Testis (tissue), 2 donors: ENCODE measurements at regions not wholly inside any gene's neighbourhood (a gene's known extent, or its start where the extent isn't known, plus 50 kb on each side); places are given as distances from the start of the nearest gene placed in this dataset.

Experiments
- DNase-seq: peaks from one replicate; pipeline ENCODE4 v3.0.0-alpha.2; 2019
- H3K27ac ChIP-seq, 2 donors: fragments of 200-600 bp; sonication (generic); one replicate each; pipeline ENCODE4 v1.5.1; 2019
- H3K27me3 ChIP-seq: fragments of 200-600 bp; sonication (generic); one replicate; pipeline ENCODE4 v1.5.1; 2019
- H3K36me3 ChIP-seq: fragments of 200-600 bp; sonication (generic); one replicate; pipeline ENCODE4 v1.5.1; 2017; ENCODE audit warnings: low read depth; ENCODE audit errors: missing control alignments
- H3K4me1 ChIP-seq: fragments of 200-600 bp; sonication (generic); one replicate; pipeline ENCODE4 v1.5.1; 2019
- H3K4me3 ChIP-seq, 2 donors: fragments of 200-600 bp; sonication (generic); one replicate each; pipeline ENCODE4 v1.5.1; 2017 to 2019
- H3K9me3 ChIP-seq: fragments of 200-600 bp; sonication (generic); one replicate; pipeline ENCODE4 v1.5.1; 2017
- CTCF ChIP-seq, 3 experiments: fragments of 450-650 bp in 2 of 3; fragments of 200-600 bp in 1 of 3; sonication (generic) in 1 of 3; IDR thresholded peaks; one replicate each; pipeline ENCODE4 v1.5.1; 2016 to 2019; ENCODE audit warnings: antibody characterized with exemption in 3 of 3, mild to moderate bottlenecking in 2 of 3, moderate library complexity in 1 of 3
- POLR2A ChIP-seq: fragments of 450-650 bp; IDR thresholded peaks from one replicate; pipeline ENCODE4 v1.6.1; 2017; ENCODE audit warnings: antibody characterized with exemption, mild to moderate bottlenecking, moderate library complexity
- WGBS, 2 donors: methylation state at CpG; one replicate each; pipeline ENCODE4 v1.1.5; 2018; 5-methylcytosine and 5-hydroxymethylcytosine counted together
- intact Hi-C: fragments of 100-400 bp; cut with DNase I; formaldehyde crosslinking; loops from one replicate; pipeline ENCODE4 v1.15.1; 2023; ENCODE audit warnings: low total_unique reads

DNA sequence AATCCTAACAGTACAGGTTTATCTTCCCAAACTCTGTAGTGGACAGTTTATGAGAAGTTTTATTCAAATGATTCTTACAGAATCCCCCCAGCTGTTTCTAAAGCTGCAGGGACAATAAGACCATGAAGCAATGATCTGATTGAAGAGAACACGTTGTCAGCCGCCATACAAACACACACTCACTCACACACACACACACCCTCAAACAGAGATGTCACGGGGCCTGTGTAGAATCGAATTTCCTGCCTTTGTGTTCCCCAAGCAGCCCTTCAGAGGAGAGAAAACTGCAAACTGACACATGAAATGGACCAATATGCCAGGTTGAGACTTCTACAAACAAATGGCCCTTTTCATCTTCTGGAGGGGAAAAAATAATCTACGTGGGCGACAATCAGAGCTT, 80.5 kb upstream of the TBX3 start:
- Histone ChIP-seq H3K27ac (no peak overlapping the region), H3K4me1 (no peaks in the 10 kb centered on the region), H3K36me3 (no peaks in the 10 kb centered on the region), H3K27me3 (no peaks in the 10 kb centered on the region), H3K9me3 (no peaks in the 10 kb centered on the region), H3K4me3 (no peak overlapping the region)
- intact Hi-C loops: no loop called here
- TF ChIP-seq POLR2A: no peak
- no peak for TF ChIP-seq CTCF (IDR thresholded peaks at IDR 0.05)
- WGBS, 2 donors: 85 to 87% methylated on average over 6 of the region's 6 CpGs
- DNase-seq: no peak

DNA sequence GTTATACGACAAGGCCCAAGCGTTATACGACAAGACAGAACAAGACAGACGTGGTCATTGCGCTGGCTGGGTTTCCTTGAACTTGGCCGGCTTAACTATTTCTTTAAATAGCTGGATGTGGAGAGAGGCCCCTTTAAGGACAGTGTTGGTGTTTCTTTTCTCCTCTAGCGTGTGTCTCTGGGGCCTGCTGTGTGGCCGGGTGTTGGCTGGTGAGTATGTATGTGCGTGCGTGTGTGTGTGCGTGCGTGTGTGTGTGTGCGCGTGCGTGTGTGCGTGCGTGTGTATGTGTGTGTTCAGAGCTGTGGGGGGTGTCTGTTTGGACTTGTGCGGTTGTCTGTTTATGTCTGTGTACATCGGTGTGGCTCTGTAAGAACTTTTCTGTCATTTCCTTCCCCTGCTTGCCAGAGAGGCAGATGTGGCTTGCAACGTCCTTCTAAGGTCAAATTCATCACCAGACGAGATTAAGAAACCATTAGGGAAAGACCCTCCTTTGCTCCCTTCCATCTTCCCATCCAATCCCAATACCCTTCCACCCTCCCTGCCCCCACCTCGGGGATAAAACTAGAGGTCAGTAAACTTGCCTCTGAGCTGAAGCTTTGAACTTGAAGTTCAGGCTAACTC, 78.6 kb upstream of the TBX3 start:
- no peak for TF ChIP-seq POLR2A
- TF ChIP-seq CTCF (IDR thresholded peaks at IDR 0.05): no peak
- Histone ChIP-seq H3K4me1 (no peaks in the 10 kb centered on the region), H3K4me3 (no peak overlapping the region), H3K27ac (no peak overlapping the region), H3K27me3 (no peaks in the 10 kb centered on the region), H3K36me3 (no peaks in the 10 kb centered on the region), H3K9me3 (no peaks in the 10 kb centered on the region)
- intact Hi-C loops: no loop called here
- DNase-seq: no peak
- 55 to 63% methylated on average over 16 to 22 of the region's 22 CpGs for WGBS, 2 donors

- no peak for TF ChIP-seq CTCF (IDR thresholded peaks at IDR 0.05)
- no peak for DNase-seq
- intact Hi-C loops: no loop called here
- H3K4me3 ChIP-seq: no peak overlapping the region
- WGBS, 2 donors: 55 to 78% methylated on average over 10 of the region's 10 CpGs
- H3K27me3 ChIP-seq: no peaks in the 10 kb centered on the region
- H3K4me1 ChIP-seq: no peaks in the 10 kb centered on the region
- H3K27ac ChIP-seq: no peak overlapping the region
- no peaks in the 10 kb centered on the region for H3K9me3 ChIP-seq
- no peaks in the 10 kb centered on the region for H3K36me3 ChIP-seq
Observed at GRCh38 chr12:114760151-114760877, 76.3 kb upstream of the TBX3 start.

DNA sequence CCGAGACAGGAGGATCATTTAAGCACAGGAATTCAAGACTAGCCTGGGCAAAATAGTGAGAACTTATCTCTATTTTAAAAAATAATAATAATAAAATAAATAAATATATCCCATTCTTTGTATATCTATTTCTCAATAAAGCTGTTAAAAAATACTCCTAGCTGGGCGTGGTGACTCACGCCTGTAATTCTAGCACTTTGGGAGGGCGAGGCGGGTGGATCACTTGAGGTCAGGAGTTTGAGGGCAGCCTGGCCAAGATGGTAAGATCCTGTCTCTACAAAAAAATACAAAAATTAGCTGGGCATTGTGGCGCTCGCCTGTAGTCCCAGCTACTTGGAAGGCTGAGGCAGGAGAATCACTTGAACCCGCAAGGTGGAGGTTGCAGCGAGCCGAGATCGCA, 75.7 kb upstream of the TBX3 start:
- TF ChIP-seq POLR2A (no peak), CTCF (IDR thresholded peaks at IDR 0.05) (no peak)
- H3K4me1 ChIP-seq: no peaks in the 10 kb centered on the region
- no peaks in the 10 kb centered on the region for H3K27me3 ChIP-seq
- DNase-seq: no peak
- no peak overlapping the region for H3K4me3 ChIP-seq
- intact Hi-C loops: no loop called here
- H3K27ac ChIP-seq: no peak overlapping the region
- no peaks in the 10 kb centered on the region for H3K36me3 ChIP-seq
- 91 to 95% methylated on average over 11 of the region's 11 CpGs for WGBS, 2 donors
- no peaks in the 10 kb centered on the region for H3K9me3 ChIP-seq
